Mesenchymal stem cell (in vitro differentiated cells and primary cell): ENCODE measurements at regions not wholly inside any gene's neighbourhood (a gene's known extent, or its start where the extent isn't known, plus 50 kb on each side); places are given as distances from the start of the nearest gene placed in this dataset.
"Not testable (repeated sequence)": the region's sequence is repeated elsewhere in the genome, so short reads cannot be mapped to it uniquely, and the experiment has no call there.

Experiments used
- DNase-seq: peaks from one replicate; pipeline ENCODE4 v3.0.0-alpha.2; 2013
- H2AFZ ChIP-seq: one replicate; pipeline ENCODE4 v1.6.1; 2013; ENCODE audit warnings: low read depth, mild to moderate bottlenecking, control low read depth, inconsistent platforms, low read length, moderate library complexity
- H2AK5ac ChIP-seq: 2 replicates; pipeline ENCODE4 v1.6.1; 2013; ENCODE audit warnings: low read length, moderate library complexity, mild to moderate bottlenecking, inconsistent platforms; ENCODE audit not compliant: severe bottlenecking
- H2BK120ac ChIP-seq: one replicate; pipeline ENCODE4 v1.6.1; 2013; ENCODE audit warnings: low read depth, mild to moderate bottlenecking, inconsistent platforms, low read length, moderate library complexity
- H2BK12ac ChIP-seq, 2 experiments: one replicate each; pipeline ENCODE4 v1.6.1; 2013; ENCODE audit warnings: inconsistent platforms in 2 of 2, low read length in 2 of 2, mild to moderate bottlenecking in 2 of 2, moderate library complexity in 2 of 2, control low read depth in 1 of 2
- H2BK15ac ChIP-seq: one replicate; pipeline ENCODE4 v1.6.1; 2013; ENCODE audit warnings: mild to moderate bottlenecking, low read depth, inconsistent platforms; ENCODE audit not compliant: poor library complexity, severe bottlenecking
- H2BK5ac ChIP-seq: 2 replicates; pipeline ENCODE4 v1.6.1; 2013; ENCODE audit warnings: low read depth, mild to moderate bottlenecking, low read length, control low read depth, inconsistent platforms; ENCODE audit not compliant: poor library complexity, severe bottlenecking
- H3K14ac ChIP-seq, 2 experiments: one replicate each; pipeline ENCODE4 v1.6.1; 2013; ENCODE audit warnings: inconsistent platforms in 2 of 2, low read length in 2 of 2, control low read depth in 1 of 2, mild to moderate bottlenecking in 1 of 2, moderate library complexity in 1 of 2
- H3K18ac ChIP-seq, 2 experiments: one replicate each; pipeline ENCODE4 v1.6.1; 2013; ENCODE audit warnings: inconsistent platforms in 2 of 2, low read length in 2 of 2, control low read depth in 1 of 2, low read depth in 1 of 2, mild to moderate bottlenecking in 1 of 2
- H3K23ac ChIP-seq, 2 experiments: one replicate each; pipeline ENCODE4 v1.6.1; 2013; ENCODE audit warnings: inconsistent platforms in 2 of 2, low read length in 2 of 2, mild to moderate bottlenecking in 2 of 2, moderate library complexity in 2 of 2, control low read depth in 1 of 2
- H3K27ac ChIP-seq: 2 replicates; pipeline ENCODE4 v1.5.1; 2013; ENCODE audit warnings: mild to moderate bottlenecking, moderate library complexity, low read length, control low read depth, inconsistent platforms; ENCODE audit not compliant: poor library complexity, severe bottlenecking
- H3K27me3 ChIP-seq, 2 experiments: 2 replicates each; pipeline versions ENCODE4 v1.6.1 to v1.7.0; 2013; ENCODE audit warnings: low read length in 2 of 2, mild to moderate bottlenecking in 2 of 2, moderate library complexity in 2 of 2, control low read depth in 1 of 2, inconsistent platforms in 1 of 2; ENCODE audit not compliant: control insufficient read depth in 1 of 2, insufficient read depth in 1 of 2
- H3K36me3 ChIP-seq, 2 experiments: 2 replicates each; pipeline versions ENCODE4 v1.6.1 to v1.7.0; 2013; ENCODE audit warnings: low read length in 2 of 2, control low read depth in 1 of 2, inconsistent platforms in 1 of 2, low read depth in 1 of 2, mild to moderate bottlenecking in 1 of 2; ENCODE audit not compliant: insufficient read depth in 2 of 2, control insufficient read depth in 1 of 2
- H3K4ac ChIP-seq, 2 experiments: one replicate each; pipeline ENCODE4 v1.6.1; 2013; ENCODE audit warnings: inconsistent platforms in 2 of 2, low read length in 2 of 2, mild to moderate bottlenecking in 2 of 2, moderate library complexity in 2 of 2, control low read depth in 1 of 2, low read depth in 1 of 2
- H3K4me1 ChIP-seq: 2 replicates; pipeline ENCODE4 v1.6.1; 2013; ENCODE audit warnings: low read depth, low read length, control low read depth; ENCODE audit not compliant: control insufficient read depth, insufficient read depth
- H3K4me2 ChIP-seq: 2 replicates; pipeline ENCODE4 v1.6.1; 2013; ENCODE audit warnings: low read length, mild to moderate bottlenecking, inconsistent platforms; ENCODE audit not compliant: poor library complexity, severe bottlenecking
- H3K4me3 ChIP-seq, 2 experiments: 2 replicates each; pipeline versions ENCODE4 v1.5.1 to v1.7.0; 2013; ENCODE audit warnings: low read length in 2 of 2, mild to moderate bottlenecking in 2 of 2, control low read depth in 1 of 2, low read depth in 1 of 2; ENCODE audit not compliant: insufficient read depth in 1 of 2
- H3K79me1 ChIP-seq: replicated peaks from 2 replicates; pipeline ENCODE4 v1.6.1; 2013; ENCODE audit warnings: mild to moderate bottlenecking, control low read depth, low read length, inconsistent platforms; ENCODE audit not compliant: poor library complexity, severe bottlenecking
- H3K9ac ChIP-seq: 2 replicates; pipeline ENCODE4 v1.7.0; 2013; ENCODE audit warnings: mild to moderate bottlenecking, low read length, moderate library complexity
- H3K9me3 ChIP-seq: 2 replicates; pipeline ENCODE4 v1.7.0; 2013; ENCODE audit warnings: mild to moderate bottlenecking, low read length; ENCODE audit not compliant: control insufficient read depth
- H4K8ac ChIP-seq: one replicate; pipeline ENCODE4 v1.6.1; 2013; ENCODE audit warnings: inconsistent platforms, mild to moderate bottlenecking, low read length, moderate library complexity
- H4K91ac ChIP-seq: one replicate; pipeline ENCODE4 v1.6.1; 2013; ENCODE audit warnings: mild to moderate bottlenecking, low read length, inconsistent platforms
- WGBS: methylation state at CpG from one replicate; pipeline ENCODE4 v1.1.7; 2013; ENCODE audit warnings: mixed read lengths; 5-methylcytosine and 5-hydroxymethylcytosine counted together

- Histone ChIP-seq H3K79me1 (no peaks in the 10 kb centered on the region), H2AFZ (no peak overlapping the region), H3K4ac (no peak overlapping the region), H3K9ac (no peak overlapping the region), H2BK12ac (no peak overlapping the region), H4K8ac (no peak overlapping the region), H4K91ac (no peak overlapping the region), H2BK5ac (no peak overlapping the region), H3K23ac (no peak overlapping the region), H3K4me1 (no peaks in the 10 kb centered on the region), H2BK15ac (no peak overlapping the region), H3K36me3 (no peaks in the 10 kb centered on the region), H3K4me2 (no peak overlapping the region), H3K14ac (no peak overlapping the region), H3K18ac (no peak overlapping the region), H3K27ac (no peak overlapping the region), H2BK120ac (no peak overlapping the region), H3K9me3 (peaks cover 5% of the 10 kb centered on the region), H3K27me3 (peaks cover 4 to 7% of the 10 kb centered on the region in 2 experiments), H3K4me3 (no peak overlapping the region), H2AK5ac (no peak overlapping the region)
- 100% methylated on average over 1 of the region's 2 CpGs for WGBS
- DNase-seq = no peak
Observed at GRCh38 chr16:80910434-80910833, 96.3 kb downstream of the CMC2 start.

- H3K9ac ChIP-seq = no peak overlapping the region
- no peak overlapping the region for H3K23ac ChIP-seq
- DNase-seq = no peak
- no peak overlapping the region for H2BK12ac ChIP-seq
- H4K91ac ChIP-seq = no peak overlapping the region
- H3K27me3 ChIP-seq = peaks cover 4 to 7% of the 10 kb centered on the region in 2 experiments
- no peak overlapping the region for H2BK120ac ChIP-seq
- no peak overlapping the region for H3K4me3 ChIP-seq
- WGBS = 49% methylated on average over 2 of the region's 3 CpGs
- H2AK5ac ChIP-seq = no peak overlapping the region
- no peak overlapping the region for H3K4ac ChIP-seq
- H4K8ac ChIP-seq = no peak overlapping the region
- no peak overlapping the region for H2BK5ac ChIP-seq
- no peak overlapping the region for H3K14ac ChIP-seq
- no peaks in the 10 kb centered on the region for H3K4me1 ChIP-seq
- H3K79me1 ChIP-seq = no peaks in the 10 kb centered on the region
- H2BK15ac ChIP-seq = no peak overlapping the region
- no peak overlapping the region for H2AFZ ChIP-seq
- H3K18ac ChIP-seq = no peak overlapping the region
- H3K9me3 ChIP-seq = peaks cover 5% of the 10 kb centered on the region
- no peak overlapping the region for H3K4me2 ChIP-seq
- no peak overlapping the region for H3K27ac ChIP-seq
- H3K36me3 ChIP-seq = no peaks in the 10 kb centered on the region
Observed at GRCh38 chr16:80909720-80910119, 97.0 kb downstream of the CMC2 start.

- H3K79me1 ChIP-seq, H2AK5ac ChIP-seq, H3K36me3 ChIP-seq, H3K9ac ChIP-seq, H3K14ac ChIP-seq, H3K4me1 ChIP-seq, H4K8ac ChIP-seq, H3K27ac ChIP-seq, H3K18ac ChIP-seq, H2BK120ac ChIP-seq, H3K4me2 ChIP-seq, H3K4ac ChIP-seq, H3K23ac ChIP-seq, DNase-seq, H2BK5ac ChIP-seq, H2BK15ac ChIP-seq, H3K27me3 ChIP-seq, H4K91ac ChIP-seq, H2AFZ ChIP-seq, H2BK12ac ChIP-seq, H3K9me3 ChIP-seq, H3K4me3 ChIP-seq: not testable (repeated sequence)
- WGBS = no CpG with 5 or more reads among the region's 2 CpGs
Observed at GRCh38 chr16:80906169-80906568, 100.5 kb downstream of the CMC2 start.

GRCh38 chr16:80903616-80904015 lies 99.2 kb upstream of the CDYL2 start:
- no peaks in the 10 kb centered on the region for H3K9me3 ChIP-seq
- DNase-seq = no peak
- no peak overlapping the region for H3K14ac ChIP-seq
- H3K4me1 ChIP-seq = no peaks in the 10 kb centered on the region
- no peak overlapping the region for H3K27ac ChIP-seq
- no peak overlapping the region for H4K8ac ChIP-seq
- H2AFZ ChIP-seq = no peak overlapping the region
- 79% methylated on average over 5 of the region's 5 CpGs for WGBS
- H3K27me3 ChIP-seq = peaks cover 0 to 4% of the 10 kb centered on the region in 2 experiments
- H4K91ac ChIP-seq = no peak overlapping the region
- H2BK120ac ChIP-seq = no peak overlapping the region
- no peak overlapping the region for H3K4ac ChIP-seq
- H2BK5ac ChIP-seq = no peak overlapping the region
- H3K9ac ChIP-seq = no peak overlapping the region
- no peak overlapping the region for H3K4me3 ChIP-seq
- H2BK15ac ChIP-seq = no peak overlapping the region
- no peak overlapping the region for H2BK12ac ChIP-seq
- H3K36me3 ChIP-seq = no peaks in the 10 kb centered on the region
- no peak overlapping the region for H3K4me2 ChIP-seq
- no peaks in the 10 kb centered on the region for H3K79me1 ChIP-seq
- H2AK5ac ChIP-seq = no peak overlapping the region
- H3K23ac ChIP-seq = no peak overlapping the region
- no peak overlapping the region for H3K18ac ChIP-seq
